Colonic mucosa (tissue), 4 donors: ENCODE measurements at regions not wholly inside any gene's neighbourhood (a gene's known extent, or its start where the extent isn't known, plus 50 kb on each side); places are given as distances from the start of the nearest gene placed in this dataset.

ENCODE experiments used
- DNase-seq: peaks from one replicate; pipeline ENCODE4 v3.0.0-alpha.2; 2020
- H3K27ac ChIP-seq: fragments of 200-600 bp; one replicate; pipeline ENCODE4 v1.8.0; 2021
- H3K27me3 ChIP-seq: fragments of 200-600 bp; one replicate; pipeline ENCODE4 v1.8.0; 2021
- H3K36me3 ChIP-seq: fragments of 200-600 bp; one replicate; pipeline ENCODE4 v1.8.0; 2021
- H3K4me1 ChIP-seq: fragments of 200-600 bp; one replicate; pipeline ENCODE4 v1.8.0; 2021; ENCODE audit warnings: mild to moderate bottlenecking
- H3K4me3 ChIP-seq: fragments of 200-600 bp; one replicate; pipeline ENCODE4 v1.8.0; 2021
- H3K9ac ChIP-seq, 2 donors: one replicate each; pipeline ENCODE4 v1.7.0; 2013; ENCODE audit warnings: control low read depth in 2 of 2, low read depth in 2 of 2, low read length in 2 of 2
- H3K9me3 ChIP-seq: fragments of 200-600 bp; one replicate; pipeline ENCODE4 v1.8.0; 2021
- intact Hi-C: fragments of 100-400 bp; cut with DNase I; formaldehyde crosslinking; loops from one replicate; pipeline ENCODE4 v1.14.1; 2022
- TF ChIP-seq, protein P1 (sequence below): fragments of 200-600 bp; IDR thresholded peaks from one replicate; pipeline ENCODE4 v1.8.0; 2022; ENCODE audit warnings: antibody characterized with exemption, mild to moderate bottlenecking
- donor health status: healthy.
- donor health status: DM: no; HTN: no; CAD: no.
- donor health status: DM: no; HTN: no; CAD: no.

DNA sequence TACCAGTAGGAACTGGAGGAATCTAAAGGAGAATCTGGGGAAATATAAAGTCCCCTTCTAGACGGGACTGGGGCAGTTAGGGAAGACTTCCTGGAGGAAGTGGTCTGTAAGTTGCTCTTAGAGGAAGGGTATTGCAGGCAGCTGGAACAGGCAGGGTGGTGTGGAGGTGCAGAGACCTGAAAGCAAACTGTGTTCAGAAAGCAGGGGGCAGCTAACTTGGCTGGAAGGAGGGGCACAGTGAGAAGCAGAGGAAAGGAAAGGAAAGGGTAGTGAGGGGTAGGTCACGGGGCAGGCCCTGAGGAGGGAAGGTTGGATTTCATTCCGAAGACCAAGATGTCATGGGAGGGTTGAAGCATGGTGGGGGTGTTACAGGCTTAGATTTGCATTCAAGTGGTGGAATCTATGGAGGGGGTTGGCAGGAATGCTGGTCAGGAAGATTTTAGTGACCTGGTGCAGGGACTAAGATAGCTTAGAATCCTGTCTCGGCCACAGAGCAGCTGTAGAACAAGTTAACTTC is 240.7 kb downstream of the FOXD2 start:
- TF ChIP-seq, protein P1, sequence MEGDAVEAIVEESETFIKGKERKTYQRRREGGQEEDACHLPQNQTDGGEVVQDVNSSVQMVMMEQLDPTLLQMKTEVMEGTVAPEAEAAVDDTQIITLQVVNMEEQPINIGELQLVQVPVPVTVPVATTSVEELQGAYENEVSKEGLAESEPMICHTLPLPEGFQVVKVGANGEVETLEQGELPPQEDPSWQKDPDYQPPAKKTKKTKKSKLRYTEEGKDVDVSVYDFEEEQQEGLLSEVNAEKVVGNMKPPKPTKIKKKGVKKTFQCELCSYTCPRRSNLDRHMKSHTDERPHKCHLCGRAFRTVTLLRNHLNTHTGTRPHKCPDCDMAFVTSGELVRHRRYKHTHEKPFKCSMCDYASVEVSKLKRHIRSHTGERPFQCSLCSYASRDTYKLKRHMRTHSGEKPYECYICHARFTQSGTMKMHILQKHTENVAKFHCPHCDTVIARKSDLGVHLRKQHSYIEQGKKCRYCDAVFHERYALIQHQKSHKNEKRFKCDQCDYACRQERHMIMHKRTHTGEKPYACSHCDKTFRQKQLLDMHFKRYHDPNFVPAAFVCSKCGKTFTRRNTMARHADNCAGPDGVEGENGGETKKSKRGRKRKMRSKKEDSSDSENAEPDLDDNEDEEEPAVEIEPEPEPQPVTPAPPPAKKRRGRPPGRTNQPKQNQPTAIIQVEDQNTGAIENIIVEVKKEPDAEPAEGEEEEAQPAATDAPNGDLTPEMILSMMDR: no peak
- Histone ChIP-seq H3K36me3 (no peaks in the 10 kb centered on the region), H3K4me3 (no peak overlapping the region), H3K9me3 (no peaks in the 10 kb centered on the region), H3K27ac (no peak overlapping the region), H3K9ac (no peak overlapping the region), H3K27me3 (no peaks in the 10 kb centered on the region), H3K4me1 (no peaks in the 10 kb centered on the region)
- no peak for DNase-seq
- intact Hi-C loops: no loop called here

DNA sequence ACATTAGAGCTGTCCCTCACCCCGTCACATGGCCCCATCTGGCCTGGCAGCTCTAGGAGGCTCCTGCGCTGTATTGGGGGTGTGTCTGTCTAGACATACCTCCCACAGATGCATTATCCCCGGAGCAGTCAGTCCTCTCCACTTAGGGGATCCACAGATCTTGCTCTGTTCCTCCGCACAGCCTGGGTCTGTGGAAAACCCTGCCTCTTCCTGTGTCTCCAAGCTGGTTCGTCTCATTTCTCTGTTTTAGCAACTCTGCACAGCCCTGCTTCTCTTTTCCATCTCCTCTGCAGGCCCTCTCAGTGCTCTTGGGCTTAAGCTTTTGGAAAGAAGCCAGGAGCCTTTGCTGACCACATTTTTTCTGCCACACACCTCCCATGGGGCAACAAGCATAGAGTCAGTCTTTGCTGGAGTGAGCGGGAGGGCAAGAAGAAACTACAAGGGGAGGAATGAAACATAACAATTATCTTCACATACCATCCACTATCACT is 241.5 kb downstream of the FOXD2 start:
- Histone ChIP-seq H3K9me3 (no peaks in the 10 kb centered on the region), H3K27me3 (no peaks in the 10 kb centered on the region), H3K27ac (no peak overlapping the region), H3K4me1 (no peaks in the 10 kb centered on the region), H3K36me3 (no peaks in the 10 kb centered on the region), H3K4me3 (no peak overlapping the region), H3K9ac (no peak overlapping the region)
- intact Hi-C loops: no loop called here
- TF ChIP-seq, protein P1: no peak
- DNase-seq: peak; percentile 12

DNA sequence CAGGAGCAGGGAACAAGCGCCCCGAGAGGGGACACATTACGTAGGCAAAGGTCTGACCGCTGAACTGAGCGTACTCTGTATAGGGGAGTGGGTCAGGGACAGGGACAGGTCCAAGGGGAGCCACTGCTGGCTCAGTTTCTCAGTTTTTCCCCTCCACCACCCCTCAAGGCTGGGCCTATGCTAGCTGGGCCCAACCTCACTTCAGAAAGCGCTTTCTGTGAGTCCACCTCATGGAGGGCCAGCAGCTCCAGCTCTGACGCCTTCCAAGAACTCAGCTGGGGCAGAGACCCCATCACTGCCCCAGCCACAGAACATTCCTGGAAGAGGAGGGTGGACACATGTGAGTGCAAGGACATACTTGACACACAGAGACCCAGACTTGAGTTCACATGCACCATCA is 242.0 kb downstream of the FOXD2 start:
- Histone ChIP-seq H3K36me3 (no peaks in the 10 kb centered on the region), H3K9ac (no peak overlapping the region), H3K4me3 (no peak overlapping the region), H3K27me3 (no peaks in the 10 kb centered on the region), H3K4me1 (no peaks in the 10 kb centered on the region), H3K27ac (no peak overlapping the region), H3K9me3 (no peaks in the 10 kb centered on the region)
- intact Hi-C loops: no loop called here
- TF ChIP-seq, protein P1: no peak
- peak; percentile 6 for DNase-seq

DNA sequence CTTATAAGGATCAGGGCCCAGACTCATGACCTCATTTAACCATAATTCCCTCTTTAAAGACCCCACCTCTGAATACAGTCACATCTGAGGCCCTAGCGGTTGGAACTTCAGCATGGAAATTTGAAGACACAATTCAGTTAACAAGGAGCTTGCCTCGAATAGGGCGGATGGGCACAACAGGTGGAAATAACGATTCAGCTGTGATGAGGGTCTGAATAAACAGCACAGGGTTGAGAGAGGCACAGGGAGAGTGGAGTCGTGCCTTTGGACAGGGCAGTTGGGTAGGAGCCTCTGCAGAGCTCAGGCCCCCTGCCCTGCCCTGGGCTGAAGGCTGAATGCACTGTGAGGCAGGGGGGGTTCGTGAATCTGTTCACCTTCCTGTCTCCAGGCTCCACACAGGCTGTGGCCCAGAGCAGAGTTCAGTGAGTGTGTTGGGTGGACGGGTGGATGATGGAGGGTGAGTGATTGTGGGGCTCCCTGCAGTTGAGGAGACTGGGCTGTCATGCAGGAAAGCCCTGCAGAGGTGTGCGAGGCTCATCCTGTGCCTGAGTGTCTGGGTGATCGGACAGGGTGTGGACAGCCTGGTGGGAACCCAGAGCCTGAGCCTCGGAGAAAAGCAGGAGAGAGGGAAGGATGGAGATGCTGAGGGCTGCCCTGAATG is 243.1 kb downstream of the FOXD2 start:
- Histone ChIP-seq H3K27me3 (no peaks in the 10 kb centered on the region), H3K9me3 (no peaks in the 10 kb centered on the region), H3K4me1 (no peaks in the 10 kb centered on the region), H3K4me3 (no peak overlapping the region), H3K36me3 (no peaks in the 10 kb centered on the region), H3K9ac (no peak overlapping the region), H3K27ac (no peak overlapping the region)
- DNase-seq: peak; percentile 9
- TF ChIP-seq, protein P1: no peak
- intact Hi-C loops: no loop called here

DNA sequence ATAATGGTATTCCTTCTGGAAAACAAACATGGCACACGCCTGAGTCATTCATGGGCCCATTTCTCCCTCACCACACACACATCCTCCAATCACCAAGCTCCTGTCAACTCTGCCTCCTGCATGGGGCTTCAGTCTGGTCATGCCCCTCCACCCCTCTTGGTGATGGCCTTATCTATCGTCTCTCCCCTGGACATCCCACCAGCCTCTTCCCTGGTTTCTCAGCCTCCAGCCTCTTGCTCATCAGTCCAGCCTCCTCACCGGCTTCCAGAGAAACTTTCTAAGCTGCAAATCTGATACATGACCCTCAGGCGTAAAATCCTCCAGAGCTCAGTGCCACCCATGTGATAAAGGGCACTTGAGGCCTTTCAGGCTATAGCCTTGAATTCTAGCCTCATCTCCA is 243.9 kb downstream of the FOXD2 start:
- H3K4me3 ChIP-seq: no peak overlapping the region
- H3K27me3 ChIP-seq: no peaks in the 10 kb centered on the region
- peak; percentile 15 for DNase-seq
- H3K27ac ChIP-seq: no peak overlapping the region
- H3K4me1 ChIP-seq: no peaks in the 10 kb centered on the region
- H3K9me3 ChIP-seq: no peaks in the 10 kb centered on the region
- no peak overlapping the region for H3K9ac ChIP-seq
- TF ChIP-seq, protein P1: no peak
- intact Hi-C loops: no loop called here
- H3K36me3 ChIP-seq: no peaks in the 10 kb centered on the region
